ENCODE measurements at regions not wholly inside any gene's neighbourhood (a gene's known extent, or its start where the extent isn't known, plus 50 kb on each side); places are given as distances from the start of the nearest gene placed in this dataset.

DNA sequence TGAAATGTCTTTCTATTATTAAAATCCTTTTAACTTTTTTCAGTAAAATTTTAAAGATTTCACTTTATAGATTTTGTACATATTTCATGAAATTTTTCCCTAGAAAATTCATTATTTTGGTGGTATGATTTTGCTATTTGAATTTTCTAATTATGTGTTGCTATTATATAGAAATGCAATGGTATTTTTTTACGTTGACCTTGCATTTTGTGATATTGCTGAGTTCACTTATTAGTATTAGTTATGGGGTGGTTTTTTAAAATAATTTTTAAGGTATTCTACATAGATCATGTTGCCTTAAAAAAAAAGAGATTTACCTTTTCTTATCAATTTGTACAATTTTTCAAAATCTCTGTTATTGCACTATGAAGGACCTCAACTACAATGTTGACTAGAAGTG, 458.3 kb downstream of the TLE1 start:
- TF ChIP-seq, protein P1, sequence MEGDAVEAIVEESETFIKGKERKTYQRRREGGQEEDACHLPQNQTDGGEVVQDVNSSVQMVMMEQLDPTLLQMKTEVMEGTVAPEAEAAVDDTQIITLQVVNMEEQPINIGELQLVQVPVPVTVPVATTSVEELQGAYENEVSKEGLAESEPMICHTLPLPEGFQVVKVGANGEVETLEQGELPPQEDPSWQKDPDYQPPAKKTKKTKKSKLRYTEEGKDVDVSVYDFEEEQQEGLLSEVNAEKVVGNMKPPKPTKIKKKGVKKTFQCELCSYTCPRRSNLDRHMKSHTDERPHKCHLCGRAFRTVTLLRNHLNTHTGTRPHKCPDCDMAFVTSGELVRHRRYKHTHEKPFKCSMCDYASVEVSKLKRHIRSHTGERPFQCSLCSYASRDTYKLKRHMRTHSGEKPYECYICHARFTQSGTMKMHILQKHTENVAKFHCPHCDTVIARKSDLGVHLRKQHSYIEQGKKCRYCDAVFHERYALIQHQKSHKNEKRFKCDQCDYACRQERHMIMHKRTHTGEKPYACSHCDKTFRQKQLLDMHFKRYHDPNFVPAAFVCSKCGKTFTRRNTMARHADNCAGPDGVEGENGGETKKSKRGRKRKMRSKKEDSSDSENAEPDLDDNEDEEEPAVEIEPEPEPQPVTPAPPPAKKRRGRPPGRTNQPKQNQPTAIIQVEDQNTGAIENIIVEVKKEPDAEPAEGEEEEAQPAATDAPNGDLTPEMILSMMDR (IDR thresholded peaks at IDR 0.05) = no peak
- TF ChIP-seq EZH2phosphoT487 (IDR thresholded peaks at IDR 0.05) = no peak

Data from neural progenitor cell (in vitro differentiated cells).